DOHH2 (cell line): ENCODE measurements at regions not wholly inside any gene's neighbourhood (a gene's known extent, or its start where the extent isn't known, plus 50 kb on each side); places are given as distances from the start of the nearest gene placed in this dataset.
"Not testable (repeated sequence)": the region's sequence is repeated elsewhere in the genome, so short reads cannot be mapped to it uniquely, and the experiment has no call there.

Experiments
- H3F3A ChIP-seq: fragments of 200-600 bp; sonication (generic), shearing (Covaris generic); 2 replicates; pipeline ENCODE4 v1.6.0; 2016; ENCODE audit warnings: antibody characterized with exemption, mild to moderate bottlenecking; ENCODE audit not compliant: control insufficient read depth, insufficient read depth
- H3K27ac ChIP-seq: fragments of 200-600 bp; sonication (generic); 2 replicates; pipeline ENCODE4 v1.5.1; 2014; ENCODE audit warnings: low read depth, mild to moderate bottlenecking, low read length, moderate library complexity
- H3K27me3 ChIP-seq: fragments of 200-600 bp; sonication (generic); 2 replicates; pipeline ENCODE4 v1.6.1; 2014; ENCODE audit warnings: mild to moderate bottlenecking, low read length, mixed read lengths; ENCODE audit not compliant: control insufficient read depth
- H3K36me3 ChIP-seq: fragments of 200-600 bp; sonication (generic); 2 replicates; pipeline ENCODE4 v1.6.1; 2014; ENCODE audit warnings: mild to moderate bottlenecking, low read length, moderate library complexity, mixed read lengths; ENCODE audit not compliant: control insufficient read depth
- H3K4me1 ChIP-seq: fragments of 200-600 bp; sonication (generic); 2 replicates; pipeline ENCODE4 v1.6.1; 2014; ENCODE audit warnings: mild to moderate bottlenecking, low read length, mixed read lengths; ENCODE audit not compliant: control insufficient read depth
- H3K4me2 ChIP-seq: fragments of 200-600 bp; sonication (generic); 2 replicates; pipeline ENCODE4 v1.6.0; 2014; ENCODE audit warnings: mild to moderate bottlenecking, low read length, moderate library complexity
- H3K4me3 ChIP-seq: fragments of 200-600 bp; sonication (generic); 2 replicates; pipeline ENCODE4 v1.5.1; 2014; ENCODE audit warnings: mild to moderate bottlenecking, low read length, mixed read lengths
- H3K79me2 ChIP-seq: fragments of 200-600 bp; sonication (generic); 2 replicates; pipeline ENCODE4 v1.6.1; 2014; ENCODE audit warnings: mild to moderate bottlenecking, low read length, mixed read lengths; ENCODE audit not compliant: control insufficient read depth
- H3K9me2 ChIP-seq: fragments of 200-600 bp; sonication (generic); replicated peaks from 2 replicates; pipeline ENCODE4 v1.6.1; 2014; ENCODE audit warnings: mild to moderate bottlenecking, low read length, mixed read lengths; ENCODE audit not compliant: control insufficient read depth
- H3K9me3 ChIP-seq: fragments of 200-600 bp; sonication (generic); 2 replicates; pipeline ENCODE4 v1.6.1; 2014; ENCODE audit warnings: antibody characterized with exemption, low read length, mixed read lengths; ENCODE audit not compliant: control insufficient read depth, insufficient read depth
- H4K20me1 ChIP-seq: fragments of 200-600 bp; sonication (generic); 2 replicates; pipeline ENCODE4 v1.6.0; 2014; ENCODE audit warnings: low read depth, mild to moderate bottlenecking, antibody characterized with exemption, low read length, moderate library complexity; ENCODE audit not compliant: control insufficient read depth, insufficient read depth
- CTCF ChIP-seq: fragments of 200-600 bp; sonication (generic); IDR thresholded peaks from one replicate; pipeline ENCODE4 v1.5.1; 2014; ENCODE audit warnings: antibody characterized with exemption, mild to moderate bottlenecking, low read depth, low read length; ENCODE audit not compliant: poor library complexity, severe bottlenecking
- EZH2phosphoT487 ChIP-seq: fragments of 200-600 bp; sonication (generic); IDR thresholded peaks from 2 replicates; pipeline ENCODE4 v1.6.1; 2017; ENCODE audit warnings: borderline replicate concordance, mild to moderate bottlenecking, antibody characterized with exemption, low read length, moderate library complexity, mixed read lengths

- Histone ChIP-seq H3K27me3 (no peaks in the 10 kb centered on the region), H3K4me1 (no peaks in the 10 kb centered on the region), H4K20me1 (no peaks in the 10 kb centered on the region), H3K4me3 (no peak overlapping the region), H3K9me2 (no peaks in the 10 kb centered on the region), H3K36me3 (no peaks in the 10 kb centered on the region), H3F3A (no peaks in the 10 kb centered on the region), H3K4me2 (no peak overlapping the region), H3K27ac (no peak overlapping the region), H3K9me3 (no peaks in the 10 kb centered on the region), H3K79me2 (no peaks in the 10 kb centered on the region)
- TF ChIP-seq EZH2phosphoT487 (no peak), CTCF (no peak)
Measured at GRCh38 chr6:130708338-130708737, 118.9 kb upstream of the SMLR1 start.

GRCh38 chr6:130711641-130712040 lies 115.6 kb upstream of the SMLR1 start:
- not testable (repeated sequence) for H3K79me2 ChIP-seq, H3F3A ChIP-seq, H3K36me3 ChIP-seq, H3K27me3 ChIP-seq, H3K9me3 ChIP-seq, H3K4me3 ChIP-seq, H3K4me1 ChIP-seq, H4K20me1 ChIP-seq, H3K27ac ChIP-seq, H3K9me2 ChIP-seq, H3K4me2 ChIP-seq

- no peaks in the 10 kb centered on the region for H3F3A ChIP-seq
- H4K20me1 ChIP-seq, result no peaks in the 10 kb centered on the region
- H3K4me3 ChIP-seq, result no peak overlapping the region
- H3K79me2 ChIP-seq, result no peaks in the 10 kb centered on the region
- no peaks in the 10 kb centered on the region for H3K9me3 ChIP-seq
- H3K4me1 ChIP-seq, result no peaks in the 10 kb centered on the region
- no peaks in the 10 kb centered on the region for H3K9me2 ChIP-seq
- H3K27me3 ChIP-seq, result no peaks in the 10 kb centered on the region
- H3K36me3 ChIP-seq, result no peaks in the 10 kb centered on the region
- H3K27ac ChIP-seq, result no peak overlapping the region
- H3K4me2 ChIP-seq, result no peak overlapping the region
- no peak for TF ChIP-seq EZH2phosphoT487
- no peak for TF ChIP-seq CTCF
Measured at GRCh38 chr6:130713144-130713543, 114.1 kb upstream of the SMLR1 start.

GRCh38 chr6:130715058-130715457 lies 112.1 kb upstream of the SMLR1 start:
- H3K9me3 ChIP-seq, result no peaks in the 10 kb centered on the region
- no peaks in the 10 kb centered on the region for H3K36me3 ChIP-seq
- H3K79me2 ChIP-seq, result no peaks in the 10 kb centered on the region
- H3F3A ChIP-seq, result no peaks in the 10 kb centered on the region
- no peaks in the 10 kb centered on the region for H3K9me2 ChIP-seq
- no peaks in the 10 kb centered on the region for H4K20me1 ChIP-seq
- TF ChIP-seq EZH2phosphoT487 (no peak), CTCF (no peak)
- no peak overlapping the region for H3K4me2 ChIP-seq
- no peaks in the 10 kb centered on the region for H3K4me1 ChIP-seq
- H3K4me3 ChIP-seq, result no peak overlapping the region
- H3K27me3 ChIP-seq, result no peaks in the 10 kb centered on the region
- no peak overlapping the region for H3K27ac ChIP-seq
